ENCODE measurements at regions not wholly inside any gene's neighbourhood (a gene's known extent, or its start where the extent isn't known, plus 50 kb on each side); places are given as distances from the start of the nearest gene placed in this dataset.

DNA sequence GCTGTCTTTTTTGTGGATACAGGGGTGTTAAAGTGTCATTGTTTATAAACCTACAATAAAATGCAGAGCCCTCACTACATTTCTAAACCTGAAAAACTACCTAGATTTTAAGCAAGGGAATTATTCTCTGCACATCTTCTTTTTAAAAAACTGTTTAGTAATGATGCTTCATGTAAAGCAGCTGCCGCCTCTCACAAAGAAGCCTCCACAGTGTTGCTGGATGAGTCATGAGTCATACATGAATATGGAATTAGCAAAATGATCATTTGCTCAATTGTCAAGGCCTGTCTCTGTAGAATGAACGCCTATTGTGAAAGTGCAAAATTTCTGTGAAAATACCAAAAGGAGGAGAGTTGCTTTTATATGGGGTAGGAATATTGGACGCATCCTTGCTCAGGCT, 259.5 kb upstream of the CHRM3 start:
- 88 to 92% methylated on average over 3 of the region's 3 CpGs for WGBS, 2 donors
- no peak overlapping the region for H3K4me3 ChIP-seq
- no peaks in the 10 kb centered on the region for H3K36me3 ChIP-seq
- no peak overlapping the region for H3K27ac ChIP-seq
- no peaks in the 10 kb centered on the region for H3K4me1 ChIP-seq
- no peaks in the 10 kb centered on the region for H3K27me3 ChIP-seq
- DNase-seq (no peak), ATAC-seq (ENCODE audit: low FRiP score in 2 of 2) (no peak)
- H3K9me3 ChIP-seq: no peaks in the 10 kb centered on the region
- TF ChIP-seq, protein P1, sequence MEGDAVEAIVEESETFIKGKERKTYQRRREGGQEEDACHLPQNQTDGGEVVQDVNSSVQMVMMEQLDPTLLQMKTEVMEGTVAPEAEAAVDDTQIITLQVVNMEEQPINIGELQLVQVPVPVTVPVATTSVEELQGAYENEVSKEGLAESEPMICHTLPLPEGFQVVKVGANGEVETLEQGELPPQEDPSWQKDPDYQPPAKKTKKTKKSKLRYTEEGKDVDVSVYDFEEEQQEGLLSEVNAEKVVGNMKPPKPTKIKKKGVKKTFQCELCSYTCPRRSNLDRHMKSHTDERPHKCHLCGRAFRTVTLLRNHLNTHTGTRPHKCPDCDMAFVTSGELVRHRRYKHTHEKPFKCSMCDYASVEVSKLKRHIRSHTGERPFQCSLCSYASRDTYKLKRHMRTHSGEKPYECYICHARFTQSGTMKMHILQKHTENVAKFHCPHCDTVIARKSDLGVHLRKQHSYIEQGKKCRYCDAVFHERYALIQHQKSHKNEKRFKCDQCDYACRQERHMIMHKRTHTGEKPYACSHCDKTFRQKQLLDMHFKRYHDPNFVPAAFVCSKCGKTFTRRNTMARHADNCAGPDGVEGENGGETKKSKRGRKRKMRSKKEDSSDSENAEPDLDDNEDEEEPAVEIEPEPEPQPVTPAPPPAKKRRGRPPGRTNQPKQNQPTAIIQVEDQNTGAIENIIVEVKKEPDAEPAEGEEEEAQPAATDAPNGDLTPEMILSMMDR (IDR thresholded peaks at IDR 0.05): no peak
- TF ChIP-seq EP300 (IDR thresholded peaks at IDR 0.05) (no peak), POLR2A (IDR thresholded peaks at IDR 0.05) (no peak), POLR2AphosphoS5 (IDR thresholded peaks at IDR 0.05) (no peak)

DNA sequence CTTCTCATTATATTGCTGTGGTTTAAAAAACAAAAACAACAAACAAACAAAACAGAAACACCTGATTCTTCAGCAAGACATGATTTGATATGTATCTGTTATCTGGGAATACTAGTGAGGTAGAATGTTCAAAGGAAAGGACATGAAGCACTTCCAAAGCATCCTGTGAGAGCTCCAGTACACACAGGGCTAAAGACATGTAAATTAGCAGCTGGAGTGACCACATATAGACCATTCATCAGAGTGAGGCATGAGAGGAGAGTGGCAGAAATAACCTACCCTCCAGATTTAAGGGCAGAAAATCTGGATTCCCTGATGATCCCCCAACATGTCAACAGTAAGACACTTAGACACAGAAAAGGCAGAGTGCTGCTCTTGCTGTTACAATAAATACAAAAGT, 260.5 kb upstream of the CHRM3 start:
- ATAC-seq (ENCODE audit: low FRiP score in 2 of 2): no peak

DNA sequence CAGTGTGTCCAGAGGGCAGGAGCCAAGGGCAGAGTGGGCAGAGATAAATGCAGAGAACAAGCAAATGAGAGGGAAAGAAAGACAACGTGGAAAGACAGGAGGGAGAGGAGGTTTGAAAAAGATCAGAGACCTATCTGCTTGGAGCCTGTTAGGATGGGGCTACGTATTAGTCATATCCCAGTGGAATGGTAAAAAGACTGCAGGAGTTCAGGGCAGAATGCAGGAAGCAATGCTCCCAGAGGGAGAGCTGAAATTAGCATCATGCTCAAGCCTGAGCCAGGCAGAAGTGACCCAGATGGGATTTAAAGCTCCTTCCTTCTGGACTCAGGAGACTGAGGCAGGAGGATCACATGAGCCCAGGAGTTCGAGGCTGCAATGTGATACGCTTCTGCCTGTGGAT, 261.3 kb upstream of the CHRM3 start:
- Histone ChIP-seq H3K27me3 (no peaks in the 10 kb centered on the region), H3K9me3 (no peaks in the 10 kb centered on the region), H3K36me3 (no peaks in the 10 kb centered on the region), H3K4me1 (no peaks in the 10 kb centered on the region), H3K4me3 (no peak overlapping the region), H3K27ac (no peak overlapping the region)
- TF ChIP-seq POLR2AphosphoS5 (IDR thresholded peaks at IDR 0.05) (no peak), POLR2A (IDR thresholded peaks at IDR 0.05) (no peak), EP300 (IDR thresholded peaks at IDR 0.05) (no peak)
- TF ChIP-seq, protein P1 (IDR thresholded peaks at IDR 0.05): no peak
- no peak for ATAC-seq (ENCODE audit: low FRiP score in 2 of 2)
- WGBS, 2 donors: 57 to 64% methylated on average over 4 of the region's 4 CpGs
- no peak for DNase-seq

More for the DNA sequence above, 260.5 kb upstream of the CHRM3 start:
- TF ChIP-seq EP300 (IDR thresholded peaks at IDR 0.05) (no peak), POLR2AphosphoS5 (IDR thresholded peaks at IDR 0.05) (no peak), POLR2A (IDR thresholded peaks at IDR 0.05) (no peak)
- TF ChIP-seq, protein P1 (IDR thresholded peaks at IDR 0.05): no peak
- no peak overlapping the region for H3K4me3 ChIP-seq
- no peaks in the 10 kb centered on the region for H3K9me3 ChIP-seq
- H3K27me3 ChIP-seq: no peaks in the 10 kb centered on the region
- H3K27ac ChIP-seq: no peak overlapping the region
- H3K36me3 ChIP-seq: no peaks in the 10 kb centered on the region
- DNase-seq: no peak
- no peaks in the 10 kb centered on the region for H3K4me1 ChIP-seq

DNA sequence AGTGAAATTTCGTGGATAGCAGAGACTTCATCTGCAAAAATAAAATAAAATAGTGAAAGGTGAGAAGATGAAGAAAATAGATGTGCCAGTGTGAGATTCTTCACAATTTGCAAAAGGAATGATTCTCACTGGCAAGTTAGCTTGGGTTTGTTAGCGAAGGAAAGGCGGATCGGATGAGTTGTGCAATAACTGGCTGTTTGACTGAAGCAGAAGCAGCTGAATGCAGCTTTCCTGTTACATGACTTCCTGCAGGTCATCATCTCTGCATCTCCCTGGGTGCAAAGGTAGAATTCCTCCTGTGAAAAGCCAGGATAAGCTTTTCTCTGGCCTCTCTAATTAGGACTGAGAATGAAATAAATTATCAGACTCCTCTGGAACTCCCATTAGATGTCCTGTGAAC, 263.1 kb upstream of the CHRM3 start:
- 47 to 54% methylated on average over 4 of the region's 4 CpGs for WGBS, 2 donors
- TF ChIP-seq EP300 (IDR thresholded peaks at IDR 0.05): no peak
- no peak for TF ChIP-seq POLR2AphosphoS5 (IDR thresholded peaks at IDR 0.05)
- TF ChIP-seq POLR2A (IDR thresholded peaks at IDR 0.05): no peak
- TF ChIP-seq, protein P1 (IDR thresholded peaks at IDR 0.05): no peak
- H3K4me1 ChIP-seq: no peaks in the 10 kb centered on the region
- ATAC-seq (ENCODE audit: low FRiP score in 2 of 2) (no peak), DNase-seq (no peak)
- no peaks in the 10 kb centered on the region for H3K36me3 ChIP-seq
- H3K27me3 ChIP-seq: no peaks in the 10 kb centered on the region
- no peak overlapping the region for H3K27ac ChIP-seq
- H3K9me3 ChIP-seq: no peaks in the 10 kb centered on the region
- no peak overlapping the region for H3K4me3 ChIP-seq

DNA sequence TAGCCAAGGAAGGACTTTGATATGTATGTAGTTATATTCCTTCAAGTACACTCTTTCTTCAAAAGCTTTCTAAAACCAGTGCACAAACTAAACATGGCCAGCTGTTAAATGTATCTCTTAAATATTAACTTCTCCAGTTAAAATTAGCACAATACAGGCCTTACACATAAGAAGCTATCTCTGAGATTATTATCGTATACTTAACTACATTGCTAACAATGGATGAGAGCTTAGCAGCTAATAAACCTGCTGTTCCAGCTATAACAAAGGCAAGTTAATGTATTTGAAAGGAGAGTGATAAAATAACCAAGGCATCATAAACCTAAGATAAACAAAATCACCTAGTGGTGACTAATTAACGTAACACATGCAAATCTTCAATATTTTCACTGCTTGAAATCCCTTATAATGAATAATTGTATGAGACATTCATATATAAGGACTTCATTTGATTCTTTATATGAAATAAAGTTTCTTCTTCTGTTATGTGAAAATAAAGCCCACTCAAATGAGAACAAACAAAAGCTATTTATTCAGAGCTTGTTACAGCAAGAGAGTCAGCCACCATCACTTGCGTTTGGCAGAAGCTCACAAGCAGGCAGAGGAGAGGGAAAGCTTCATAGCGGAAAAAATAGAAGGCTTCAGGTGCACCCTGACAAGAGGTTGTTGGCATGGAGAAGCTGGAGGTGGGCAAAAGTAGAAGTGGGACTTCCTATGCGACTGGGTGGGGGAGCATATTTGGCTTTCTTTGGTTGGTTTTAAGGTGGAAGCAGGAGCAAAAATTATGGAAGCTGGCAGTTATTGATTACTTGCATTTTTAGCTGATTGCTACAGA, 274.1 kb upstream of the CHRM3 start:
- 68 to 76% methylated on average over 5 of the region's 5 CpGs for WGBS, 2 donors
- ATAC-seq (ENCODE audit: low FRiP score in 2 of 2): no peak
- H3K36me3 ChIP-seq: no peaks in the 10 kb centered on the region

More for the DNA sequence above, 274.1 kb upstream of the CHRM3 start:
- Histone ChIP-seq H3K9me3 (no peaks in the 10 kb centered on the region), H3K27ac (no peak overlapping the region), H3K4me1 (no peaks in the 10 kb centered on the region), H3K27me3 (no peaks in the 10 kb centered on the region), H3K4me3 (no peak overlapping the region)
- DNase-seq: no peak
- TF ChIP-seq, protein P1 (IDR thresholded peaks at IDR 0.05): no peak
- TF ChIP-seq EP300 (IDR thresholded peaks at IDR 0.05): no peak
- TF ChIP-seq POLR2AphosphoS5 (IDR thresholded peaks at IDR 0.05): no peak
- no peak for TF ChIP-seq POLR2A (IDR thresholded peaks at IDR 0.05)

Data from upper lobe of left lung (tissue), 6 donors.